HCT116 (cell line): ENCODE measurements at regions not wholly inside any gene's neighbourhood (a gene's known extent, or its start where the extent isn't known, plus 50 kb on each side); places are given as distances from the start of the nearest gene placed in this dataset.

ENCODE experiments used
- ATAC-seq: fragments of 200-7000 bp; cut with Tn5 transposase; 2 replicates; pipeline ENCODE4 v1.9.1; 2020; ENCODE audit warnings: mild to moderate bottlenecking, moderate library complexity
- BruUV-seq: library from RNA; stranded (reverse); fragments of 400-500 nt; replicated peaks from 2 replicates; lab custom pipeline; 2021; lab: Mats Ljungman, UMichigan
- CTCF ChIA-PET: fragments of 300-600 bp; sonication (Branson Sonifier 250); formaldehyde crosslinking; loops from one replicate; lab custom pipeline; 2021; ENCODE audit warnings: antibody characterized with exemption; lab: Charles Lee
- POLR2A ChIA-PET: fragments of 300-600, 350-600 bp; sonication (Branson Sonifier 250); formaldehyde crosslinking; loops from one replicate; lab custom pipeline; 2021; ENCODE audit warnings: antibody characterized with exemption; lab: Charles Lee
- RAD21 ChIA-PET, 2 experiments: fragments of 300-600 bp; sonication (Branson Sonifier 250); formaldehyde crosslinking; loops; one replicate each; lab custom pipeline; 2023; ENCODE audit warnings: low total read pairs in 2 of 2; ENCODE audit not compliant: uncharacterized antibody in 2 of 2, unreplicated experiment in 2 of 2, low non-redundant PET in 1 of 2; lab: Charles Lee
- DNase-seq: peaks from one replicate; pipeline ENCODE4 v3.0.0-alpha.2; 2010; ENCODE audit warnings: low read depth, low spot score
- H2AFZ ChIP-seq: fragments of 200-600 bp; shearing (Covaris generic), sonication (generic); 2 replicates; pipeline ENCODE4 v1.6.1; 2017; ENCODE audit warnings: low read depth, mixed run types, mixed read lengths, antibody characterized with exemption, low read length; ENCODE audit not compliant: poor library complexity, severe bottlenecking
- H3K27ac ChIP-seq: 2 replicates; pipeline ENCODE4 v1.5.1; 2012; ENCODE audit warnings: low read depth, low read length
- H3K27me3 ChIP-seq: fragments of 200-600 bp; sonication (generic); 2 replicates; pipeline ENCODE4 v1.6.1; 2016; ENCODE audit warnings: mixed run types, low read length, mixed read lengths; ENCODE audit not compliant: insufficient read depth
- H3K36me3 ChIP-seq, 2 experiments: fragments of 200-500 bp in 1 of 2; fragments of 200-600 bp in 1 of 2; sonication (Bioruptor generic) in 1 of 2; sonication (generic) in 1 of 2; 2 replicates each; pipeline versions ENCODE4 v1.5.1 to v1.6.1; 2014 to 2016; ENCODE audit warnings: low read length in 2 of 2, inconsistent platforms in 1 of 2, mixed read lengths in 1 of 2, mixed run types in 1 of 2; ENCODE audit not compliant: insufficient read depth in 2 of 2, control insufficient read depth in 1 of 2
- H3K4me1 ChIP-seq, 2 experiments: fragments of 200-600 bp in 1 of 2; sonication (generic) in 1 of 2; 2 replicates each; pipeline versions ENCODE4 v1.5.1 to v1.6.1; 2012 to 2017; ENCODE audit warnings: low read length in 2 of 2, inconsistent platforms in 1 of 2, mild to moderate bottlenecking in 1 of 2, mixed read lengths in 1 of 2, mixed run types in 1 of 2, moderate library complexity in 1 of 2; ENCODE audit not compliant: insufficient read depth in 2 of 2, control insufficient read depth in 1 of 2
- H3K4me2 ChIP-seq: fragments of 200-600 bp; sonication (generic); 2 replicates; pipeline ENCODE4 v1.6.1; 2017; ENCODE audit warnings: mixed run types, low read length, mixed read lengths
- H3K4me3 ChIP-seq, 2 experiments: fragments of 200-600 bp in 1 of 2; sonication (generic) in 1 of 2; replicated peaks in 1 of 2; 2 replicates each; pipeline ENCODE4 v1.5.1; 2011 to 2016; ENCODE audit warnings: low read length in 2 of 2, control low read depth in 1 of 2, low read depth in 1 of 2, mild to moderate bottlenecking in 1 of 2, mixed read lengths in 1 of 2, mixed run types in 1 of 2
- H3K79me2 ChIP-seq: fragments of 200-600 bp; sonication (generic); 2 replicates; pipeline ENCODE4 v1.6.1; 2017; ENCODE audit warnings: mild to moderate bottlenecking, mixed run types, low read length, moderate library complexity, mixed read lengths; ENCODE audit not compliant: insufficient read depth
- H3K9ac ChIP-seq: fragments of 200-600 bp; sonication (generic); 2 replicates; pipeline ENCODE4 v1.6.1; 2016; ENCODE audit warnings: low read length, mixed read lengths
- H3K9me2 ChIP-seq: fragments of 200-600 bp; sonication (generic), shearing (Covaris generic); 2 replicates; pipeline ENCODE4 v1.6.1; 2017; ENCODE audit warnings: mixed run types, mild to moderate bottlenecking, moderate library complexity; ENCODE audit not compliant: insufficient read depth
- H3K9me3 ChIP-seq, 2 experiments: fragments of 200-500 bp in 1 of 2; fragments of 200-600 bp in 1 of 2; sonication (Bioruptor generic) in 1 of 2; sonication (generic) in 1 of 2; 2 replicates each; pipeline ENCODE4 v1.6.1; 2014 to 2017; ENCODE audit warnings: low read length in 2 of 2, mixed read lengths in 2 of 2, inconsistent platforms in 1 of 2, low read depth in 1 of 2, mild to moderate bottlenecking in 1 of 2, mixed run types in 1 of 2, moderate library complexity in 1 of 2; ENCODE audit not compliant: control insufficient read depth in 1 of 2, insufficient read depth in 1 of 2
- H4K20me1 ChIP-seq: fragments of 200-600 bp; sonication (generic), shearing (Covaris generic); 2 replicates; pipeline ENCODE4 v1.6.1; 2017; ENCODE audit warnings: mixed run types, mild to moderate bottlenecking, moderate library complexity; ENCODE audit not compliant: insufficient read depth
- ATF3 ChIP-seq: IDR thresholded peaks from 2 replicates; pipeline ENCODE4 v1.6.1; 2012
- EGR1 ChIP-seq: IDR thresholded peaks from 2 replicates; pipeline ENCODE4 v1.6.1; 2012; ENCODE audit warnings: low read depth
- EZH2 ChIP-seq: fragments of 200-600 bp; sonication (generic); IDR thresholded peaks from 2 replicates; pipeline ENCODE4 v1.6.1; 2017; ENCODE audit warnings: antibody characterized with exemption, mixed run types
- EZH2phosphoT487 ChIP-seq: fragments of 200-600 bp; IDR thresholded peaks from 2 replicates; pipeline ENCODE4 v1.6.1; 2018; ENCODE audit warnings: antibody characterized with exemption, borderline replicate concordance
- POLR2A ChIP-seq: IDR thresholded peaks from 2 replicates; pipeline ENCODE4 v1.7.0; 2011; ENCODE audit warnings: borderline replicate concordance; ENCODE audit not compliant: insufficient read depth, insufficient read length; ENCODE audit errors: extremely low read depth
- SIN3A ChIP-seq: IDR thresholded peaks from 2 replicates; pipeline ENCODE4 v1.6.1; 2012; ENCODE audit warnings: low read depth
- SP1 ChIP-seq: IDR thresholded peaks from 2 replicates; pipeline ENCODE4 v1.6.1; 2012; ENCODE audit warnings: low read depth
- TCF7L2 ChIP-seq: IDR thresholded peaks from 2 replicates; pipeline ENCODE4 v1.7.0; 2011; ENCODE audit warnings: borderline replicate concordance, inconsistent platforms; ENCODE audit not compliant: insufficient read depth, insufficient read length; ENCODE audit errors: extremely low read depth
- YY1 ChIP-seq: IDR thresholded peaks from 2 replicates; pipeline ENCODE4 v1.6.1; 2011; ENCODE audit warnings: low read length, low read depth, moderate library complexity, mild to moderate bottlenecking; ENCODE audit not compliant: insufficient replicate concordance; ENCODE audit errors: extremely low read depth
- ZFX ChIP-seq: fragments of 450-650 bp; IDR thresholded peaks from 2 replicates; pipeline ENCODE4 v1.6.1; 2017
- intact Hi-C: fragments of 100-400 bp; cut with micrococcal nuclease; formaldehyde crosslinking; loops from 2 replicates; pipeline ENCODE4 v1.10.0; 2022

DNA sequence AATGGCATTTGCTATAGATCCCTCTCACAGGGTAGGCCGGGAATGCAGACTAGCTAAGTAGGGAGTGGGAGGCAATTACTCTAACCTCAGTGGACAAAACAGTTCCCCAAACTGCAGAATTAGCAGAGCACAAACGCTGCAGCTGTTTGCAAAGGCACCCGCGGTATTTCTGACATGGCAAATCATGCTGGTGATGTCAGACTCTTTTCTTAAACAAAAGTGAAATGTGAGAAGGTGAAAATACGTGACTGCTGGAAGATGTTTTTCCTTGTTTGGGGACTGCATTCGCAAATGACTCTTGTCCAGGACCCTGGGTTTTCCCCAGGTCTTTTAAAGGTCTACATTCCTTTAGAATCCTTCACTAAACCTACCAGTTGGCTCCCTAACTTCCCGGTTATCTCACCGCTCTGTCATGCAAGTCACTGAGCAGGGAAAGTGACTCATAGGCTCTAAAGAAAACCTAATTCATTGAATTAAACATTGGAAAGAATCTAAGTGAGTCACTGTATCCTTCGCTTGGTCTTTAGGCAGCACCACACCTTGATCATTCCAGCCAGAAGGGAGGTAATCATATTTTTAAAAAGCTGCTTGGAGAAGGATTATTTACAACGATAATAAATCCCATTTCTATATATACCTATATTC lies 91.5 kb upstream of the DNAH5 start (continued):
- TF ChIP-seq EZH2 (no peak), POLR2A (no peak), YY1 (no peak), ZFX (no peak)

DNA sequence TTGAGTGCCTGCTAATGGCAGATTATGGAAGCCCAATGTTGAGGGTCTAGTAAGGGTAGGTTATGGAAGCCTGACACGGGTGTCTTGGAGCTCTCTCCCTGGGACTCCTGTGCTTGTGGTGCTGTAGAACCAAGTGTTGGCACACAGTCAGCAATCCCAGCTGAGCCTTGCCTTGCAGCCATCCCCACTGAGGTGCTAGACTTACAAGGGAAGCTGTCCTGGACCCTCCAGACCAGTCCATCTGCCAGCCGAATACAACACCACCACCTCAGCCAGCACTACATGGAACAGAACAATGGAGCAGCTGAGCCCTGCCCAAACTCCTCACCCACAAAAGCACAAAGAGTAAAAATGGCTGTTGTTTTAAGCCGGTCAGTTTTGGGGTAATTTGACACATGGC lies 90.5 kb upstream of the DNAH5 start:
- Histone ChIP-seq H3K4me3 (no peak overlapping the region), H3K27ac (peak overlapping the region; percentile 96)

More for the DNA sequence above, 90.5 kb upstream of the DNAH5 start:
- TF ChIP-seq ATF3 = no peak
- no peak for TF ChIP-seq EZH2phosphoT487
- TF ChIP-seq TCF7L2 = no peak
- no peak for TF ChIP-seq SIN3A
- no peak for TF ChIP-seq EGR1
- no peak for TF ChIP-seq SP1
- no peak for ATAC-seq
- H3K9me3 ChIP-seq = no peaks in the 10 kb centered on the region
- H4K20me1 ChIP-seq = no peaks in the 10 kb centered on the region
- H3K27me3 ChIP-seq = no peaks in the 10 kb centered on the region
- H3K79me2 ChIP-seq = no peaks in the 10 kb centered on the region
- no peaks in the 10 kb centered on the region for H3K9me2 ChIP-seq
- H3K4me1 ChIP-seq = peaks cover 58 to 82% of the 10 kb centered on the region in 2 experiments
- BruUV-seq = no TSS peak
- RAD21 ChIA-PET = no interaction called here
- H3K4me2 ChIP-seq = peak overlapping the region; percentile 81
- POLR2A ChIA-PET = no interaction called here
- intact Hi-C loops = loop anchor here (5.0 to 10.0 kb wide), 4 partner anchors 110 to 232 kb away; partner anchors contain the start of gene TRIO
- H3K36me3 ChIP-seq = no peaks in the 10 kb centered on the region
- DNase-seq = no peak
- CTCF ChIA-PET = no interaction called here
- H3K9ac ChIP-seq = peak overlapping the region; percentile 70
- H2AFZ ChIP-seq = no peak overlapping the region
